Lower lobe of right lung (tissue), 2 donors: ENCODE measurements at regions not wholly inside any gene's neighbourhood (a gene's known extent, or its start where the extent isn't known, plus 50 kb on each side); places are given as distances from the start of the nearest gene placed in this dataset.

Source experiments
- ATAC-seq, 2 donors: fragments of 200-7000 bp; cut with Tn5 transposase; one replicate each; pipeline ENCODE4 v1.9.1; 2020 to 2022; ENCODE audit warnings: mild to moderate bottlenecking in 2 of 2, moderate library complexity in 2 of 2
- DNase-seq: peaks from one replicate; pipeline ENCODE4 v3.0.0-alpha.2; 2020
- H3K27ac ChIP-seq: fragments of 200-600 bp; one replicate; pipeline ENCODE4 v1.8.0; 2022
- H3K27me3 ChIP-seq: fragments of 200-600 bp; one replicate; pipeline ENCODE4 v1.8.0; 2022; ENCODE audit warnings: low read depth
- H3K36me3 ChIP-seq: fragments of 200-600 bp; one replicate; pipeline ENCODE4 v1.8.0; 2022; ENCODE audit warnings: mild to moderate bottlenecking
- H3K4me1 ChIP-seq: fragments of 200-600 bp; one replicate; pipeline ENCODE4 v1.8.0; 2022
- H3K4me3 ChIP-seq: fragments of 200-600 bp; one replicate; pipeline ENCODE4 v1.8.0; 2022; ENCODE audit warnings: mild to moderate bottlenecking
- H3K9me3 ChIP-seq: fragments of 200-600 bp; one replicate; pipeline ENCODE4 v1.8.0; 2022
- CTCF ChIP-seq: fragments of 200-600 bp; IDR thresholded peaks from one replicate; pipeline ENCODE4 v1.8.0; 2022; ENCODE audit warnings: antibody characterized with exemption, mild to moderate bottlenecking
- intact Hi-C: fragments of 100-400 bp; cut with DNase I; formaldehyde crosslinking; loops from one replicate; pipeline ENCODE4 v1.11.0; 2022
- donor health status: DM: no; HTN: yes; CAD: no; lungs with severe emphysema.

DNA sequence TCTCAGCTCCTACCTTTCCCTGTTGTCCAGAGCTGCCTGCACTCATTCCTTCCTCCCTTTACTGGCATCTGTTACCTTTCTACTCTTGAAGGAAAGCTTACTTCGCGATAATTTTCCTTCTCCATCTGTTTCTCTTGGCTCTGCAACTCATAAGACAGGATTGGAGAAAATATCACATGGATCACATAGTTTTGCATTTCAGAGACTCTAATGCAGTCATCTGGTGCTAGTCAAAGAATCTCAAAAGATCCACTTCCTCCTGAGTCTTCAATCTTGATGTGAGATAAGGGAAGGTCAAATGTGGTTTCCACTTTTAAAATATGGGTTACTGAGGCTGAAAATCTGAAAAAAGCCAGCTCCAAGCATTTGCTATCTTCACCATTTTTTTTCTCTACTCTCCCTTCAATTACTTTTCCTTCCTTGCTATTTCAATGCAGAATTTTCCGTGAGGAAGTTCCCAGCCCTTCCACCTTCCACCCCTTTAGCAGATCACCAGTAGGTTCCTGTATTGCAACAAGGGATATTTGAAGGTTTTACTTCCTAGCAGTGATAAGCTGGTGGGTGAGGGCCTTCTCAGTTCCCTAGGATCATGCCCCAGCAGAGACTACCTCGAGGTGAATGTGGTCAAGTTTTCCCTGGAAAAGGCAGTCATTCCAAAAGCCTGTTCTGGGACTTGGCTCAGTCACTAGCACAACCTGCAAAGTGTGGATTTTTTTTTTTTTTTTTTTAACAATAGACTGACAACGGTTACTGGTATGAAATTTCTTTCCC is 62.8 kb upstream of the LRRC1 start:
- no peak for TF ChIP-seq CTCF
- ATAC-seq, result no peak
- Histone ChIP-seq H3K4me1 (peaks cover 7% of the 10 kb centered on the region), H3K36me3 (no peaks in the 10 kb centered on the region), H3K27ac (no peak overlapping the region), H3K4me3 (no peak overlapping the region), H3K9me3 (no peaks in the 10 kb centered on the region), H3K27me3 (no peaks in the 10 kb centered on the region)
- intact Hi-C loops, result no loop called here
- no peak for DNase-seq

GRCh38 chr6:53730767-53731166 is 64.0 kb upstream of the LRRC1 start:
- no peaks in the 10 kb centered on the region for H3K36me3 ChIP-seq
- no peak overlapping the region for H3K4me3 ChIP-seq
- peaks cover 7% of the 10 kb centered on the region for H3K4me1 ChIP-seq
- no peaks in the 10 kb centered on the region for H3K27me3 ChIP-seq
- TF ChIP-seq CTCF, result no peak
- DNase-seq, result no peak
- ATAC-seq, result no peak
- no peak overlapping the region for H3K27ac ChIP-seq
- no peaks in the 10 kb centered on the region for H3K9me3 ChIP-seq
- intact Hi-C loops, result no loop called here

DNA sequence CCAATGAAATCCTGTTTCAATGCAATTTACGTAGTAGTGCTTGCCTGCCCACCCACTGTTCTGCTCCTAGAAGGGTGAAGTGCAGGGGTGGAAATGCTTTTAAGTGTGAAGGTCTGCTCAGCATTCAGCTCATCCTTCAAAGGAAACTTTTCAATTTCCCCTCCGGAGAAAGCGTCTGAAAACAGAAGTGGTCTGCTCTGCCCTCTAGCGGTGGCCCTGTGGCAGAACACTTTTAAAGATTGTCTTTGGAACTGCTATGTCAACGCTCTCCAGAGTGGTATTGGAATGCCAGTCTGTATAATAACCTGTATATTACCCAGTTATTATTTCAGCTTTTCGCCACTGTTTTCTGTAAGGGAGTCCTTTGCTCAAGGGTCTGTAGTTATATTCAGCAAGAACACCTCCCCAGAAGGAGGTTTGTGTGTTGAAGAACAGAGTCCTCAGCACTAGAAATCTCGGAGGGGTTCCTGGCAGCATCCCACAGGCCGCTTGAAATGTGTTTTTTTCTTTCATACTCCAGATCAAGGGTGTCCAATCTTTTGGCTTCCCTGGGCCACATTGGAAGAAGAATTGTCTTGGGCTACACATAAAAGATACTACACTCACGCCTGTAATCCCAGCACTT is 63.1 kb upstream of the KLHL31 start:
- Histone ChIP-seq H3K27me3 (no peaks in the 10 kb centered on the region), H3K4me1 (peaks cover 7% of the 10 kb centered on the region), H3K9me3 (no peaks in the 10 kb centered on the region), H3K4me3 (no peak overlapping the region), H3K27ac (no peak overlapping the region), H3K36me3 (no peaks in the 10 kb centered on the region)
- ATAC-seq (peak; percentile 75), DNase-seq (peak; percentile 52)
- intact Hi-C loops, result loop anchor here (10.0 kb wide), 1 partner anchor 234 kb away; no protein-coding TSS in a partner anchor
- peak; percentile 93 for TF ChIP-seq CTCF

- Histone ChIP-seq H3K27me3 (no peaks in the 10 kb centered on the region), H3K36me3 (no peaks in the 10 kb centered on the region), H3K9me3 (no peaks in the 10 kb centered on the region), H3K27ac (no peak overlapping the region), H3K4me3 (no peak overlapping the region), H3K4me1 (peaks cover 7% of the 10 kb centered on the region)
- ATAC-seq (peak in 1 of 2 donors; percentile 13), DNase-seq (no peak)
- intact Hi-C loops, result loop anchor here (10.0 kb wide), 1 partner anchor 233 kb away; no protein-coding TSS in a partner anchor
- TF ChIP-seq CTCF, result no peak
These were observed 62.2 kb upstream of the KLHL31 start for GRCh38 chr6:53727748-53728147.

- peak; percentile 96 for TF ChIP-seq CTCF
- no peak overlapping the region for H3K27ac ChIP-seq
- no peaks in the 10 kb centered on the region for H3K27me3 ChIP-seq
- peak; percentile 87 to 94 for ATAC-seq
- no peaks in the 10 kb centered on the region for H3K9me3 ChIP-seq
- H3K4me1 ChIP-seq, result peaks cover 7% of the 10 kb centered on the region
- no peaks in the 10 kb centered on the region for H3K36me3 ChIP-seq
- intact Hi-C loops, result loop anchor here (10.0 kb wide), 1 partner anchor 231 kb away; no protein-coding TSS in a partner anchor
- DNase-seq, result peak; percentile 84
- no peak overlapping the region for H3K4me3 ChIP-seq
These were observed 60.4 kb upstream of the KLHL31 start for GRCh38 chr6:53725791-53726575.
